Kidney epithelial cell (primary cell): ENCODE measurements at regions not wholly inside any gene's neighbourhood (a gene's known extent, or its start where the extent isn't known, plus 50 kb on each side); places are given as distances from the start of the nearest gene placed in this dataset.

ENCODE experiments used
- DNase-seq: peaks from one replicate; pipeline ENCODE4 v3.0.0-alpha.2; 2010; ENCODE audit warnings: low read depth
- H3K27me3 ChIP-seq: 2 replicates; pipeline ENCODE4 v1.6.0; 2011; ENCODE audit warnings: low read length; ENCODE audit not compliant: control insufficient read depth, insufficient read depth
- H3K36me3 ChIP-seq: 2 replicates; pipeline ENCODE4 v1.5.1; 2011; ENCODE audit warnings: low read length; ENCODE audit not compliant: control insufficient read depth, insufficient read depth
- H3K4me3 ChIP-seq: 2 replicates; pipeline ENCODE4 v1.5.1; 2011; ENCODE audit warnings: low read depth, mild to moderate bottlenecking, control low read depth, low read length
- CTCF ChIP-seq: IDR thresholded peaks from 2 replicates; pipeline ENCODE4 v1.5.1; 2011; ENCODE audit warnings: mild to moderate bottlenecking, moderate library complexity, low read length, control low read depth, inconsistent platforms; ENCODE audit not compliant: insufficient read depth, poor library complexity, severe bottlenecking

- no peak for TF ChIP-seq CTCF
- H3K36me3 ChIP-seq: no peaks in the 10 kb centered on the region
- H3K27me3 ChIP-seq: no peaks in the 10 kb centered on the region
- DNase-seq: no peak
- H3K4me3 ChIP-seq: no peak overlapping the region
These were observed 305.9 kb downstream of the PMP22 start for GRCh38 chr17:14959106-14959648.

DNA sequence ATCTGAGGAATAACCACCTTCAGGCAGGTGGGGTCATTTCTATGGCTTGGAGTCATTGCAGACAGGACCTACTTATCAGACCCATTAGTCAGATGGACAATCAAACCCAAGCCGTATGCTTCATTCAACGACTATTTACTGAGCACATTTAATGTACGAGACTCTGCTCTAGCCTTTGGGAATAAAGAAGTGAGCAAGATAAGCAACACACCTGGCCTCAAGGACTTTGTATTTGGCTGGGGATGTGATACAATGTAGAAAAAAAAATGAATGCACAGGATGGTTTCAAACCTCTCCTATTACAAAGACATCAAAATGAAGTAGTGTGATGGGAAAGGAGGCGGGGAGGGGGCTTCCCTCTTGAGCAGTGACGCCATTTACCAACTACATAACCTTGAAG lies 311.7 kb downstream of the PMP22 start:
- H3K36me3 ChIP-seq: no peaks in the 10 kb centered on the region
- TF ChIP-seq CTCF: no peak
- H3K27me3 ChIP-seq: no peaks in the 10 kb centered on the region
- no peak overlapping the region for H3K4me3 ChIP-seq
- no peak for DNase-seq

DNA sequence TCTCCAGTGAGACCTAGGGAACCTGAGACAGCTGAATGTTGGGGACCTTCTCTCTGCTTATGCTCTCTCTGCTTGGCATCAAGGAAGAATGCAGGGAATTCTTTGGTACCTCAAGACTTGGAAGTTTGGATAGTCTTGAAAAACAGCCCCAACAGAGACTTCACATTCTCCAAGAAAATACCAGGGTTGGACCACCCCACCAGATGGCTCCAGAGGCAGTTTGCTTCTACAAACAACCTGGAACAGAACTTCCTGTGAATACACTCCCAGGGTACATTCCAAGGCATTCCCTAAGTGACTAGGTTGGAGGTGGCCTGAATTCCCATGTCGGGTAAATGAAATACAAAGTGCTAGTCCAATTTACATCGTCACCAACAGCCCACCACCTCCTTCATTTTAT lies 314.4 kb downstream of the PMP22 start:
- no peak for TF ChIP-seq CTCF
- Histone ChIP-seq H3K36me3 (no peaks in the 10 kb centered on the region), H3K27me3 (no peaks in the 10 kb centered on the region), H3K4me3 (no peak overlapping the region)
- DNase-seq: no peak

DNA sequence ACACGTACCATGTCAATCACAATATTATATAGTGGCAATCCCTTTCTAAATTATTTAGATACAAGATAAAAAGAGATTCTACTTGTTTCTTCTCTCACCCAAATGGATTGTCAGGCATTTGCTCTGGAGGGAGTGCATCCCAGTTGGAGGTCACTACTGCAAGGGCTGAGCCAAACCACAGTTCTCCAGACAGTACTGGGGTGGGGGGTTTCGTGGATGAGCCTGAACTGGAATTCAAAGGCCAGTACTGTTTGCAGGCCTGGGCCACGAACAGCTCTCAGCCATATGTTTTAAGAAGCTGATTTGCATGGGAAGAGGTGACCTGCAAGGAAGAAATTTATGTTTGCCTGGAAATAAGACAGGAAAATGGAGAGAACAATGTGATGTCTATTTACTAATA lies 314.9 kb downstream of the PMP22 start:
- no peak overlapping the region for H3K4me3 ChIP-seq
- no peak for DNase-seq

DNA sequence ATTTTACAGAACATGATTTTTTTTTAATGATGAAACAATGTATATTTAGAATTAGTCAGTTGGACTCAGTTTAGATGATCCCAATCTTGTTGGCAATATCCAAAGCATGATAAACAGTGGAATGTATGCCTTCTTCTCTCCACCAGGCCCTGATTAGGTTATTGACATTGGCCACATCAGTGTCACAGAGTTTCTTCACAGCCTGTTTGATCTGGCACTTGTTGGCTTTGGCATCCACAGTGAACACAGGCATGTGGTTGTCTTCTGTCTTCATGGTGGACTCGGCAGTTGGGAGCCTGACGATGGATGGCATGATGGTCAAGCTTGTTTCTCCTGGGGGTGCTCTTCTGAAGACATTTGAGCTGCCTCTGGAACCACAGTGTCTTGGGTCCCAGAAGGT lies 317.5 kb downstream of the PMP22 start:
- Histone ChIP-seq H3K36me3 (no peaks in the 10 kb centered on the region), H3K27me3 (no peaks in the 10 kb centered on the region), H3K4me3 (no peak overlapping the region)
- no peak for DNase-seq
- TF ChIP-seq CTCF: no peak

More for the DNA sequence above, 314.9 kb downstream of the PMP22 start:
- no peaks in the 10 kb centered on the region for H3K27me3 ChIP-seq
- no peaks in the 10 kb centered on the region for H3K36me3 ChIP-seq
- no peak for TF ChIP-seq CTCF

DNA sequence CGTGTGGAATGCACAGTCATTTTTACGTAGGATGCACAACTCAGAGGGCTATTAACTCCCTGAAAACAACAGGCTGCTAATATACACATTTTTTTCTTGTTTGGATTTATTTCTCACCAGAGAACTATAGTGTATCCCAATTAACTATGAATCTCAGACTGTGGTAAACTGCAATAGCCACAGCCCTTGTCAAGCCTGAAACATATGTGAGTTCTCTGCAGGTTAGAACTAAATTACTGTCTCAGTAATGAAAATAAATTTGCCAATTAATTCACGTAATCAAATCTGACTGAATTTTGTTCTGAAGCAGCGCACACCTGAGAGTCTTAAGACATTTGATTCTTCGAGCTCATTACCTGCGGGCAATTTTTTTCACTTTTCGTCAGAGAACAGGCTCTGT lies 318.6 kb downstream of the PMP22 start:
- no peaks in the 10 kb centered on the region for H3K27me3 ChIP-seq
- DNase-seq: no peak

More for the DNA sequence above, 318.6 kb downstream of the PMP22 start:
- no peak for TF ChIP-seq CTCF
- H3K36me3 ChIP-seq: no peaks in the 10 kb centered on the region
- no peak overlapping the region for H3K4me3 ChIP-seq
